Left ventricle myocardium inferior (tissue), 1 donor: ENCODE measurements at regions not wholly inside any gene's neighbourhood (a gene's known extent, or its start where the extent isn't known, plus 50 kb on each side); places are given as distances from the start of the nearest gene placed in this dataset.

Experiments
- DNase-seq: peaks from one replicate; pipeline ENCODE4 v3.0.0-alpha.2; 2020
- H3K27ac ChIP-seq: fragments of 200-600 bp; replicated peaks from 2 replicates; pipeline ENCODE4 v1.8.0; 2021
- H3K27me3 ChIP-seq: fragments of 200-600 bp; 2 replicates; pipeline ENCODE4 v1.8.0; 2021; ENCODE audit warnings: low read depth
- H3K36me3 ChIP-seq: fragments of 200-600 bp; 2 replicates; pipeline ENCODE4 v1.8.0; 2021
- H3K4me1 ChIP-seq: fragments of 200-600 bp; 2 replicates; pipeline ENCODE4 v1.8.0; 2021
- H3K4me3 ChIP-seq: fragments of 200-600 bp; 2 replicates; pipeline ENCODE4 v1.8.0; 2021; ENCODE audit warnings: mild to moderate bottlenecking, moderate library complexity
- H3K9me3 ChIP-seq: fragments of 200-600 bp; replicated peaks from 2 replicates; pipeline ENCODE4 v1.8.0; 2021
- CTCF ChIP-seq: fragments of 200-600 bp; IDR thresholded peaks from 2 replicates; pipeline ENCODE4 v1.8.0; 2021; ENCODE audit warnings: antibody characterized with exemption, mild to moderate bottlenecking, borderline replicate concordance
- intact Hi-C: fragments of 100-400 bp; cut with micrococcal nuclease; formaldehyde crosslinking; loops from one replicate; pipeline ENCODE4 v1.11.0; 2022
- donor health status: DM: no; HTN: yes; CAD: no; lungs with severe emphysema.

- DNase-seq: no peak
- Histone ChIP-seq H3K27ac (no peak overlapping the region), H3K27me3 (peaks cover 23% of the 10 kb centered on the region), H3K4me3 (no peak overlapping the region), H3K9me3 (no peaks in the 10 kb centered on the region), H3K36me3 (no peaks in the 10 kb centered on the region), H3K4me1 (no peaks in the 10 kb centered on the region)
- no peak for TF ChIP-seq CTCF
- intact Hi-C loops: no loop called here
Observed at GRCh38 chr12:94793191-94793595, 142.8 kb upstream of the TMCC3 start.

- intact Hi-C loops: no loop called here
- Histone ChIP-seq H3K27ac (no peak overlapping the region), H3K9me3 (no peaks in the 10 kb centered on the region), H3K27me3 (peaks cover 25% of the 10 kb centered on the region), H3K4me1 (no peaks in the 10 kb centered on the region), H3K36me3 (no peaks in the 10 kb centered on the region), H3K4me3 (no peak overlapping the region)
- TF ChIP-seq CTCF: no peak
- peak; percentile 20 for DNase-seq
Observed at GRCh38 chr12:94792693-94793092, 142.3 kb upstream of the TMCC3 start.

GRCh38 chr12:94791933-94792332 lies 141.6 kb upstream of the TMCC3 start:
- no peak for DNase-seq
- no peak for TF ChIP-seq CTCF
- Histone ChIP-seq H3K4me1 (no peaks in the 10 kb centered on the region), H3K4me3 (no peak overlapping the region), H3K9me3 (no peaks in the 10 kb centered on the region), H3K36me3 (no peaks in the 10 kb centered on the region), H3K27me3 (peaks cover 33% of the 10 kb centered on the region), H3K27ac (no peak overlapping the region)
- intact Hi-C loops: no loop called here

- Histone ChIP-seq H3K27me3 (peaks cover 35% of the 10 kb centered on the region), H3K9me3 (no peaks in the 10 kb centered on the region), H3K36me3 (no peaks in the 10 kb centered on the region), H3K4me1 (no peaks in the 10 kb centered on the region), H3K27ac (no peak overlapping the region), H3K4me3 (no peak overlapping the region)
- intact Hi-C loops: no loop called here
- no peak for TF ChIP-seq CTCF
- no peak for DNase-seq
Observed at GRCh38 chr12:94790825-94791224, 140.5 kb upstream of the TMCC3 start.

- no peak for DNase-seq
- H3K36me3 ChIP-seq: no peaks in the 10 kb centered on the region
- no peak overlapping the region for H3K27ac ChIP-seq
- H3K4me3 ChIP-seq: no peak overlapping the region
- H3K27me3 ChIP-seq: peaks cover 35% of the 10 kb centered on the region
- no peaks in the 10 kb centered on the region for H3K4me1 ChIP-seq
- no peak for TF ChIP-seq CTCF
- no peaks in the 10 kb centered on the region for H3K9me3 ChIP-seq
- intact Hi-C loops: no loop called here
Observed at GRCh38 chr12:94790370-94790769, 140.0 kb upstream of the TMCC3 start.

- H3K4me1 ChIP-seq: no peaks in the 10 kb centered on the region
- intact Hi-C loops: no loop called here
- H3K27me3 ChIP-seq: peaks cover 35% of the 10 kb centered on the region
- DNase-seq: no peak
- no peak overlapping the region for H3K4me3 ChIP-seq
- H3K27ac ChIP-seq: no peak overlapping the region
- no peaks in the 10 kb centered on the region for H3K36me3 ChIP-seq
- no peaks in the 10 kb centered on the region for H3K9me3 ChIP-seq
- no peak for TF ChIP-seq CTCF
Observed at GRCh38 chr12:94789510-94790225, 139.3 kb upstream of the TMCC3 start.
